ENCODE measurements at regions not wholly inside any gene's neighbourhood (a gene's known extent, or its start where the extent isn't known, plus 50 kb on each side); places are given as distances from the start of the nearest gene placed in this dataset.

DNA sequence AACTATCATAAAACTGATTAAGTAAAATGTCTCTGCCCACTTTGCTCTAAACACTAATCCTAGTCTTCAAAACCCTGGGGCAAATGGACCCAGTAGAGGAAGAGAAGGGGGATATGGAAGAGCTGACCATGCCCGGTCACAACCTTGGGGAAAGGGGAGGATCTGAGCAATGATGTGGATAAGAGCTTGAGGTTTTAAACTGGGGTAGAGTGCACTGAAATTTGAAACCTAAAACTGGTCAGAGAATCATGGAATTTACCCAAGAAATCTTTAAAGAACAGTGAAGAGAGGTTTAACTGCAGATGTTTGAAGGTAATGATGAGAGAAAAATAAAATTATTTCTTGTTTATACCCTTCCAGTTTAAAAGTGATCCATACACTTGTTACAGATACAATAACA, 110.8 kb downstream of the MRPS30 start:
- TF ChIP-seq, protein P1, sequence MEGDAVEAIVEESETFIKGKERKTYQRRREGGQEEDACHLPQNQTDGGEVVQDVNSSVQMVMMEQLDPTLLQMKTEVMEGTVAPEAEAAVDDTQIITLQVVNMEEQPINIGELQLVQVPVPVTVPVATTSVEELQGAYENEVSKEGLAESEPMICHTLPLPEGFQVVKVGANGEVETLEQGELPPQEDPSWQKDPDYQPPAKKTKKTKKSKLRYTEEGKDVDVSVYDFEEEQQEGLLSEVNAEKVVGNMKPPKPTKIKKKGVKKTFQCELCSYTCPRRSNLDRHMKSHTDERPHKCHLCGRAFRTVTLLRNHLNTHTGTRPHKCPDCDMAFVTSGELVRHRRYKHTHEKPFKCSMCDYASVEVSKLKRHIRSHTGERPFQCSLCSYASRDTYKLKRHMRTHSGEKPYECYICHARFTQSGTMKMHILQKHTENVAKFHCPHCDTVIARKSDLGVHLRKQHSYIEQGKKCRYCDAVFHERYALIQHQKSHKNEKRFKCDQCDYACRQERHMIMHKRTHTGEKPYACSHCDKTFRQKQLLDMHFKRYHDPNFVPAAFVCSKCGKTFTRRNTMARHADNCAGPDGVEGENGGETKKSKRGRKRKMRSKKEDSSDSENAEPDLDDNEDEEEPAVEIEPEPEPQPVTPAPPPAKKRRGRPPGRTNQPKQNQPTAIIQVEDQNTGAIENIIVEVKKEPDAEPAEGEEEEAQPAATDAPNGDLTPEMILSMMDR (IDR thresholded peaks at IDR 0.05; ENCODE audit: low read depth, low read length, poor library complexity, severe bottlenecking), result no peak
- no peak for TF ChIP-seq EZH2phosphoT487 (IDR thresholded peaks at IDR 0.05; ENCODE audit: borderline replicate concordance, low read length)
